Neural crest cell (in vitro differentiated cells): ENCODE measurements at regions not wholly inside any gene's neighbourhood (a gene's known extent, or its start where the extent isn't known, plus 50 kb on each side); places are given as distances from the start of the nearest gene placed in this dataset.

Source experiments
- DNase-seq: peaks from one replicate; pipeline ENCODE4 v3.0.0; 2021; ENCODE audit warnings: low read depth, mixed read lengths, low spot score
- H3K27ac Mint-ChIP-seq: one replicate; pipeline ENCODE4 v1.8.0; 2021; ENCODE audit warnings: mild to moderate bottlenecking, mixed read lengths; ENCODE audit not compliant: unreplicated experiment
- H3K27me3 Mint-ChIP-seq: 2 replicates; pipeline ENCODE4 v1.8.0; 2021; ENCODE audit warnings: low read depth, mild to moderate bottlenecking, mixed read lengths
- H3K36me3 Mint-ChIP-seq: 2 replicates; pipeline ENCODE4 v1.8.0; 2021; ENCODE audit warnings: low read depth, mild to moderate bottlenecking, mixed read lengths
- H3K4me1 Mint-ChIP-seq: 2 replicates; pipeline ENCODE4 v1.8.0; 2021; ENCODE audit warnings: mixed read lengths
- H3K4me3 Mint-ChIP-seq: one replicate; pipeline ENCODE4 v1.8.0; 2021; ENCODE audit warnings: mild to moderate bottlenecking, mixed read lengths
- H3K9me3 Mint-ChIP-seq: 2 replicates; pipeline ENCODE4 v1.8.0; 2021; ENCODE audit warnings: mixed read lengths
- TF ChIP-seq, protein P1 (sequence below): fragments of 200-600 bp; sonication (generic); conservative IDR thresholded peaks from 2 replicates; pipeline ENCODE4 v1.5.0; 2021; ENCODE audit warnings: antibody characterized with exemption, mild to moderate bottlenecking

DNA sequence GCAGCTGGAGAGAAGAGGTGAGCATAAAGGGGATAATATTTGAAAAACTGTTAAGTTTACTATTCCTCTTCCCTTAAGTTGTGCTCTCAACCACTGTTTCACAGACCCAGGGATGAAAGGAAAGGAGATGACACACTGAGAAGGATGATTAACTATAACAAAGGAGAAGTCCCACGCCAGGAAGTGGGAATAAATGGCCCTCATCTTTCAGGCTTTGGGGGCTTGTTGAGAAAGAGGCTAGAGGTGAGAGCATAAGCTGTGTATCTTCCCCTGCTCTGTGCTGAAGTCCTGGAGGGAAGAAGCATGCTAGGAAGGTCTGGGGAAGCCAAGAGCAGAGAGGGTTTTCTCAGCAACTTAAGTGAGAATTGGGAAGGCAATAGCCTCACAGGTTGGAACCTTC is 399.1 kb upstream of the ATP5MC3 start:
- no peaks in the 10 kb centered on the region for H3K9me3 Mint-ChIP-seq
- H3K36me3 Mint-ChIP-seq = no peaks in the 10 kb centered on the region
- H3K27ac Mint-ChIP-seq = no peak overlapping the region
- H3K27me3 Mint-ChIP-seq = no peaks in the 10 kb centered on the region
- H3K4me1 Mint-ChIP-seq = no peaks in the 10 kb centered on the region
- no peak for DNase-seq
- no peak overlapping the region for H3K4me3 Mint-ChIP-seq
- TF ChIP-seq, protein P1, sequence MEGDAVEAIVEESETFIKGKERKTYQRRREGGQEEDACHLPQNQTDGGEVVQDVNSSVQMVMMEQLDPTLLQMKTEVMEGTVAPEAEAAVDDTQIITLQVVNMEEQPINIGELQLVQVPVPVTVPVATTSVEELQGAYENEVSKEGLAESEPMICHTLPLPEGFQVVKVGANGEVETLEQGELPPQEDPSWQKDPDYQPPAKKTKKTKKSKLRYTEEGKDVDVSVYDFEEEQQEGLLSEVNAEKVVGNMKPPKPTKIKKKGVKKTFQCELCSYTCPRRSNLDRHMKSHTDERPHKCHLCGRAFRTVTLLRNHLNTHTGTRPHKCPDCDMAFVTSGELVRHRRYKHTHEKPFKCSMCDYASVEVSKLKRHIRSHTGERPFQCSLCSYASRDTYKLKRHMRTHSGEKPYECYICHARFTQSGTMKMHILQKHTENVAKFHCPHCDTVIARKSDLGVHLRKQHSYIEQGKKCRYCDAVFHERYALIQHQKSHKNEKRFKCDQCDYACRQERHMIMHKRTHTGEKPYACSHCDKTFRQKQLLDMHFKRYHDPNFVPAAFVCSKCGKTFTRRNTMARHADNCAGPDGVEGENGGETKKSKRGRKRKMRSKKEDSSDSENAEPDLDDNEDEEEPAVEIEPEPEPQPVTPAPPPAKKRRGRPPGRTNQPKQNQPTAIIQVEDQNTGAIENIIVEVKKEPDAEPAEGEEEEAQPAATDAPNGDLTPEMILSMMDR = no peak

DNA sequence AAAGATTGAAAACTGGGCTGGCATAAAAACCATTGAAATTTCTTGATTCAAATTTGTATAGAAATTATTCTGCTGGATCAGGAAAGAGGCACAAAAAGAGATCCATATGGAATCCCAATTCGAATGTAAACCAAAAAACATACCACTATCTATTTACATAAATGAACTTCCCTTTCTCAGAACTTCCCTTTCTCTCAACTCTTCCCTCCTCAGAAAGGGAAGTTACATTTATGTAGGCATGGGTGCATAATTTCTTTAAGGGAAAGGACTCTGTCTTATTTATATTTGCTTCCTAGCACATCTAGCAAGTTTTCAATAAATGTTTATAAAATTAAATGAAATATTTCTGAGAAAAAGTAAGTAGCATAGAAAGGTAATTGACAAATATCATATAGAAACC is 398.1 kb upstream of the ATP5MC3 start:
- Mint-ChIP-seq H3K36me3 (no peaks in the 10 kb centered on the region), H3K9me3 (no peaks in the 10 kb centered on the region), H3K4me3 (no peak overlapping the region), H3K27me3 (no peaks in the 10 kb centered on the region), H3K27ac (no peak overlapping the region), H3K4me1 (no peaks in the 10 kb centered on the region)
- DNase-seq = no peak
- TF ChIP-seq, protein P1 = no peak

DNA sequence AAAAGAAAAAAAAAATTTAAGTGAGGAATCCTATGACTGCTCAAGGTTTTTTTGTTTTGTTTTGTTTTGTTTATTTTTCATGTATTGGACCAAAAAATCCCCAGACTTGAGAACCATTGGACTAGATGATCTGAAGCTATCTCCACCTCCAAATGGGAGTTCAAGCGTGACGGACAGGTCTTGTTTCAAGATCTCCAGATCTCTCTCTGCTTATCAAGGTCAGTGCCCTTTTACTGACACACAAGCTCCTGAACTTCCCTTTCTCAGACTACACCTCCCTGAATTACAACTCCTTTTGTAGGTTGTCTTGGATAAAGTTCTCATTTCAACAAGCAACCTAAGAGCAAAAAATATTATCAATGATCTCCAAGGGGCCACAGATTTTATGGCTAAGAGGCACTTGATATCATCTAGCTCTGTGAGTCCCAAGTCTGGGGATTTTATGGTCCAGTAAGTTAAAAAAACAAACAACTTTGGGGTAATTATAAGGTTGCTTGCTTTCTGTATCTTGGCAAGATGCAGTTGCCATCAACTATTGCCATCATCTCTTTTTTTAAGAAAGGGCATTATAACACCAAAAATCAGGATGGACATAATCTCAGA is 396.0 kb upstream of the ATP5MC3 start:
- H3K4me1 Mint-ChIP-seq = no peaks in the 10 kb centered on the region
- no peaks in the 10 kb centered on the region for H3K27me3 Mint-ChIP-seq
- no peaks in the 10 kb centered on the region for H3K9me3 Mint-ChIP-seq
- no peaks in the 10 kb centered on the region for H3K36me3 Mint-ChIP-seq
- H3K27ac Mint-ChIP-seq = no peak overlapping the region
- no peak overlapping the region for H3K4me3 Mint-ChIP-seq
- TF ChIP-seq, protein P1 = no peak
- DNase-seq = no peak

DNA sequence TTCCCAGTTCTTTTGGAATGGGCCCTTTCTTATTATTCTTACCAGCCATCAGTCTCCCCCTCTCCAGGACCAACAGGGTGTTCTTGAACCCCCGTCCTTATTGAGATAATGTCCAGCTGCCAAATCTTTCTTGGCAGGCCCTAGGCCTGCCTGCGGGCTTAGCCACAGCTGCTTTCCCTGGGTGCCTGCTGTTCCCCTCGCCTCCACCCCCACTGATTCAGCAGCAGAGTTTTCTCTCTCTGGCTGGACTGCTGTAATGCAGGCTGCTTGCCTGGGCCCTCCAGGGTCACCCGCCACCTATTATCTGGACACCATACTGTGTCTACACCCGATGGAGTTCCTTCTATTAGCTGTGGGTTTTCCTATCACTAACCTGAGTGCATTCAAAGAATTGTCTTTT is 395.4 kb upstream of the ATP5MC3 start:
- Mint-ChIP-seq H3K4me1 (no peaks in the 10 kb centered on the region), H3K36me3 (no peaks in the 10 kb centered on the region), H3K9me3 (no peaks in the 10 kb centered on the region), H3K27me3 (no peaks in the 10 kb centered on the region), H3K4me3 (no peak overlapping the region), H3K27ac (no peak overlapping the region)
- TF ChIP-seq, protein P1 = no peak
- no peak for DNase-seq

DNA sequence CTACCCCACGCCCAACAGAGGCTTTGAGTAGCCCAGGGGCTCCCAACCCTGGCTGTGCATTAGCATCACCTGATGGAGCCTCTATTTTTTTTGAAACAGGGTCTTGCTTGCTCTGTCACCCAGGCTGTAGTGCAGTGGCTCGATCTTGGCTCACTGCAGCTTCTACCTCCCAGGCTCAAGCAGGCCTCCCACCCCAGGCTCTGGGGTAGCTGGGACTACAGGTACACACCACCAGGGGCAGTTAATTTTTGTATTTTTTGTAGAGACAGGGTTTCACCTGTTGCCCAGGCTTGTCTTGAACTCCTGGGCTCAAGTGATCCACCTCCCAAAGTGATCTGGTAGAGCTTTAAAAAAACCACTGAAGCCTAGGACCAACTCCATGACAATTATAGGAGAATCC is 394.8 kb upstream of the ATP5MC3 start:
- H3K4me1 Mint-ChIP-seq = no peaks in the 10 kb centered on the region
- H3K27me3 Mint-ChIP-seq = no peaks in the 10 kb centered on the region
- TF ChIP-seq, protein P1 = no peak
- H3K9me3 Mint-ChIP-seq = no peaks in the 10 kb centered on the region
- DNase-seq = no peak
- H3K4me3 Mint-ChIP-seq = no peak overlapping the region
- H3K36me3 Mint-ChIP-seq = no peaks in the 10 kb centered on the region
- no peak overlapping the region for H3K27ac Mint-ChIP-seq
